ENCODE measurements at regions not wholly inside any gene's neighbourhood (a gene's known extent, or its start where the extent isn't known, plus 50 kb on each side); places are given as distances from the start of the nearest gene placed in this dataset.

DNA sequence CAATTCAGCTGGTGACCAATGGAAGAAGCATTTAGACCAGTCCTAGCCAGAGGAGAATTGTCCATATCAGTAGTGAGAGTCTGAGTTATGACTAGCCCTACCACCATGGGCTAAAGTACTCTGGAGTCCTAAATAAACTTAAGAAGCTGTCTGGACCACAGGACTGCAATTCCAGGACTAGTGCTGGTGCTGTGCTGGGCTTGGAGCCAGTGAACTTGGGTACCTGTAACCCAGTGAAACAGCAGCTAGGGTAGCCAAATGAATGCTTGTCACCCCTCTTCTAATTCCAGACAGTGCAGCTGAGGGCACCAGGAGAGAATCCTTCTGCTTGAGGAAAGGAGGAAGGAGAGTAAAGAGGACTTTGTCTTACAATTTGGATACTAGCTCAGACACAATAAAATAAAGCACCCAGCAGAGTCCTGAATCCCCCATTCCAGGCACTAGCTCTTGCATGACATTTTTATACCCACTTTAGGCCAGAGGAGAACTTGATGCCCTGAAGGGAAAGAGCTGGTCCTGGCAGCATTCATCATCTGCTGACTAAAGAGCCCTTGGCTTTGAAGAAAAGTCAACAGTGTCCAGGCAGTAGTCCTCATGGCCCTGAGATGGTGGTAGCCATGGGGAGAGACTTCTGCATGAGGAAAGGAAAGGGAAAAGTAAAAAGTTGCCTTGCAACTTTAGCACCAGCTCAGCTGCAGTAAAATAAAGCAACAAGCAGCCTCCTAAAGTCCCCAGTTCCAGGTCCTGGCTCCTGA lies 2675.7 kb downstream of the PCDH7 start:
- H3K4me1 ChIP-seq (ENCODE audit: control insufficient read depth in 1 of 2, insufficient read depth in 2 of 2, low read length in 2 of 2) = no peaks in the 10 kb centered on the region

GRCh38 chr4:33400504-33400903 lies 2680.3 kb downstream of the PCDH7 start:
- H3K4me3 ChIP-seq (ENCODE audit: low read depth in 1 of 2, low read length in 2 of 2) = no peak overlapping the region
- no peak overlapping the region for H3K27ac ChIP-seq (ENCODE audit: low read length)
- no peaks in the 10 kb centered on the region for H3K27me3 ChIP-seq (ENCODE audit: low read depth, low read length)
- H3K4me1 ChIP-seq (ENCODE audit: control insufficient read depth in 1 of 2, insufficient read depth in 2 of 2, low read length in 2 of 2) = no peaks in the 10 kb centered on the region
- peaks cover 0 to 7% of the 10 kb centered on the region in 2 donors for H3K9me3 ChIP-seq (ENCODE audit: control insufficient read depth in 1 of 2, low read length in 2 of 2)
- H3K36me3 ChIP-seq (ENCODE audit: control insufficient read depth in 1 of 2, insufficient read depth in 2 of 2, low read length in 2 of 2) = no peaks in the 10 kb centered on the region

More for the DNA sequence above, 2675.7 kb downstream of the PCDH7 start:
- Histone ChIP-seq H3K27ac (ENCODE audit: low read length) (no peak overlapping the region), H3K9me3 (ENCODE audit: control insufficient read depth in 1 of 2, low read length in 2 of 2) (peaks cover 0 to 7% of the 10 kb centered on the region in 2 donors), H3K4me3 (ENCODE audit: low read depth in 1 of 2, low read length in 2 of 2) (no peak overlapping the region), H3K27me3 (ENCODE audit: low read depth, low read length) (no peaks in the 10 kb centered on the region), H3K36me3 (ENCODE audit: control insufficient read depth in 1 of 2, insufficient read depth in 2 of 2, low read length in 2 of 2) (no peaks in the 10 kb centered on the region)

DNA sequence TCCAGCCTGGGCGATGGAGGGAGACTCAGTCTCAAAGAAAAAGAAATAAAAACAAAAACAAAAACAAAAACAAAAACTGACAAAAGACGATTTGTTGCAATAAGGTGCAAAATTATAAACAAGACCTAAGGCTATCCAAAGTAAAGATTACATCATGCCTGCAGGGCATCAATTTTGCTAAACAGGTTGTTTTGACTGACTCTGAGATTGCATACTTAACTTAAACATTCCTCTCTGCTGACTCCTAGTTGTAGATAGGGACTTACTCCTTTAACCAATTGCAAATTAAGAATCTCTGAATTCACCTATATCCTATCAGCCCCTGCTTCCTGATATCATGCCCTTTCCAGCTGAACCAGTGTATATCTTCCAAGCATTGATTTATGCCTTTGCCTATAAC lies 2687.3 kb downstream of the PCDH7 start:
- no peak overlapping the region for H3K4me3 ChIP-seq (ENCODE audit: low read depth in 1 of 2, low read length in 2 of 2)
- H3K4me1 ChIP-seq (ENCODE audit: control insufficient read depth in 1 of 2, insufficient read depth in 2 of 2, low read length in 2 of 2) = no peaks in the 10 kb centered on the region
- no peak overlapping the region for H3K27ac ChIP-seq (ENCODE audit: low read length)
- H3K27me3 ChIP-seq (ENCODE audit: low read depth, low read length) = no peaks in the 10 kb centered on the region
- no peaks in the 10 kb centered on the region for H3K9me3 ChIP-seq (ENCODE audit: control insufficient read depth in 1 of 2, low read length in 2 of 2)
- H3K36me3 ChIP-seq (ENCODE audit: control insufficient read depth in 1 of 2, insufficient read depth in 2 of 2, low read length in 2 of 2) = no peaks in the 10 kb centered on the region

DNA sequence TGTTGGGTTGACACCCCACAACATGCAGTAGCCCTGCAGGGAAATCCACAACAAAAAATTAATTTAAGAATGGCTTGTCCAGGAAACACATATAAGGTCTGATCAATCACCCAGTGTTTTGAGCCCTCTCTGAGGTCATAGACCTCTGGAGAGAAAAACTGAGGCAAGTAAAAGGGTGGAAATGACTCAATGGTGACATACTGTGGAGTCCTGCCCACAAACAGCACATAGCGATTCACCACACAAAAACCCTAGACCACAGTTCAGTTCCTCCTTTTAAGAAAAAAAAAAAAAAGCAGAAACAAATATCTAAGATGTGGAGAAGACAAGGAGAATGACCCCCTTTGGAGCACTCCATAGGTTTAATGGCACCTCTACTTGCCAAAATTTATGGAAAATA lies 2691.0 kb downstream of the PCDH7 start:
- no peak overlapping the region for H3K4me3 ChIP-seq (ENCODE audit: low read depth in 1 of 2, low read length in 2 of 2)
- no peaks in the 10 kb centered on the region for H3K4me1 ChIP-seq (ENCODE audit: control insufficient read depth in 1 of 2, insufficient read depth in 2 of 2, low read length in 2 of 2)
- H3K27ac ChIP-seq (ENCODE audit: low read length) = no peak overlapping the region
- no peaks in the 10 kb centered on the region for H3K9me3 ChIP-seq (ENCODE audit: control insufficient read depth in 1 of 2, low read length in 2 of 2)
- H3K36me3 ChIP-seq (ENCODE audit: control insufficient read depth in 1 of 2, insufficient read depth in 2 of 2, low read length in 2 of 2) = no peaks in the 10 kb centered on the region
- no peaks in the 10 kb centered on the region for H3K27me3 ChIP-seq (ENCODE audit: low read depth, low read length)

- no peak overlapping the region for H3K4me3 ChIP-seq (ENCODE audit: low read depth in 1 of 2, low read length in 2 of 2)
- no peaks in the 10 kb centered on the region for H3K36me3 ChIP-seq (ENCODE audit: control insufficient read depth in 1 of 2, insufficient read depth in 2 of 2, low read length in 2 of 2)
- H3K4me1 ChIP-seq (ENCODE audit: control insufficient read depth in 1 of 2, insufficient read depth in 2 of 2, low read length in 2 of 2) = no peaks in the 10 kb centered on the region
Measured at GRCh38 chr4:33421887-33422286, 2701.7 kb downstream of the PCDH7 start.

GRCh38 chr4:33422656-33423055 lies 2702.5 kb downstream of the PCDH7 start:
- Histone ChIP-seq H3K27me3 (ENCODE audit: low read depth, low read length) (no peaks in the 10 kb centered on the region), H3K4me3 (ENCODE audit: low read depth in 1 of 2, low read length in 2 of 2) (no peak overlapping the region), H3K9me3 (ENCODE audit: control insufficient read depth in 1 of 2, low read length in 2 of 2) (no peaks in the 10 kb centered on the region), H3K4me1 (ENCODE audit: control insufficient read depth in 1 of 2, insufficient read depth in 2 of 2, low read length in 2 of 2) (no peaks in the 10 kb centered on the region), H3K36me3 (ENCODE audit: control insufficient read depth in 1 of 2, insufficient read depth in 2 of 2, low read length in 2 of 2) (no peaks in the 10 kb centered on the region), H3K27ac (ENCODE audit: low read length) (no peak overlapping the region)

More at GRCh38 chr4:33421887-33422286, 2701.7 kb downstream of the PCDH7 start:
- Histone ChIP-seq H3K27me3 (ENCODE audit: low read depth, low read length) (no peaks in the 10 kb centered on the region), H3K9me3 (ENCODE audit: control insufficient read depth in 1 of 2, low read length in 2 of 2) (no peaks in the 10 kb centered on the region), H3K27ac (ENCODE audit: low read length) (no peak overlapping the region)

- no peaks in the 10 kb centered on the region for H3K4me1 ChIP-seq (ENCODE audit: control insufficient read depth in 1 of 2, insufficient read depth in 2 of 2, low read length in 2 of 2)
- H3K9me3 ChIP-seq (ENCODE audit: control insufficient read depth in 1 of 2, low read length in 2 of 2) = no peaks in the 10 kb centered on the region
- no peak overlapping the region for H3K4me3 ChIP-seq (ENCODE audit: low read depth in 1 of 2, low read length in 2 of 2)
- no peaks in the 10 kb centered on the region for H3K27me3 ChIP-seq (ENCODE audit: low read depth, low read length)
- H3K36me3 ChIP-seq (ENCODE audit: control insufficient read depth in 1 of 2, insufficient read depth in 2 of 2, low read length in 2 of 2) = no peaks in the 10 kb centered on the region
- H3K27ac ChIP-seq (ENCODE audit: low read length) = no peak overlapping the region
Measured at GRCh38 chr4:33425936-33426335, 2705.8 kb downstream of the PCDH7 start.

GRCh38 chr4:33427676-33428075 lies 2707.5 kb downstream of the PCDH7 start:
- no peak overlapping the region for H3K27ac ChIP-seq (ENCODE audit: low read length)
- no peaks in the 10 kb centered on the region for H3K27me3 ChIP-seq (ENCODE audit: low read depth, low read length)
- no peaks in the 10 kb centered on the region for H3K9me3 ChIP-seq (ENCODE audit: control insufficient read depth in 1 of 2, low read length in 2 of 2)
- H3K4me1 ChIP-seq (ENCODE audit: control insufficient read depth in 1 of 2, insufficient read depth in 2 of 2, low read length in 2 of 2) = no peaks in the 10 kb centered on the region
- H3K36me3 ChIP-seq (ENCODE audit: control insufficient read depth in 1 of 2, insufficient read depth in 2 of 2, low read length in 2 of 2) = no peaks in the 10 kb centered on the region
- no peak overlapping the region for H3K4me3 ChIP-seq (ENCODE audit: low read depth in 1 of 2, low read length in 2 of 2)

GRCh38 chr4:33429971-33430370 lies 2709.8 kb downstream of the PCDH7 start:
- H3K36me3 ChIP-seq (ENCODE audit: control insufficient read depth in 1 of 2, insufficient read depth in 2 of 2, low read length in 2 of 2) = no peaks in the 10 kb centered on the region
- H3K27me3 ChIP-seq (ENCODE audit: low read depth, low read length) = no peaks in the 10 kb centered on the region
- no peak overlapping the region for H3K27ac ChIP-seq (ENCODE audit: low read length)
- no peak overlapping the region for H3K4me3 ChIP-seq (ENCODE audit: low read depth in 1 of 2, low read length in 2 of 2)
- no peaks in the 10 kb centered on the region for H3K9me3 ChIP-seq (ENCODE audit: control insufficient read depth in 1 of 2, low read length in 2 of 2)
- H3K4me1 ChIP-seq (ENCODE audit: control insufficient read depth in 1 of 2, insufficient read depth in 2 of 2, low read length in 2 of 2) = no peaks in the 10 kb centered on the region

DNA sequence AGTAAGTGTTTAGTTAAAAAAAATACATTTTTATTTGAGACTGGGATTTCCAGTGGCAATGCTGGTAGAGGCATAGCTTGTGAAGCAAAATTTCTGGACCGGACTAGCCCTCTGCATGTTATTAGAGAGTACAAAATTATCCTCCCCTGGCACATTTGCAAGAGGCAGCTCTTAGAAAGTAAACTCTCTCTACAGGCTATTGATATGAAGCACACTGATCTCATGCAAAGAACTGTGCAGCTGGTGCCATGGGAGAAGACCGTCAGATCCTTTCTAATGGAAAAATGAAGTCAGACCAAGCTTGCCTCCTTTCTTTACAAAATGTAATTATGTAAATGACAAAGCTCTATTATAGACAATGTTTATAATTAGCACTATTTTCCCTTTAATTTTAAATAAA lies 2717.2 kb downstream of the PCDH7 start:
- Histone ChIP-seq H3K4me1 (ENCODE audit: control insufficient read depth in 1 of 2, insufficient read depth in 2 of 2, low read length in 2 of 2) (no peaks in the 10 kb centered on the region), H3K36me3 (ENCODE audit: control insufficient read depth in 1 of 2, insufficient read depth in 2 of 2, low read length in 2 of 2) (no peaks in the 10 kb centered on the region), H3K27ac (ENCODE audit: low read length) (no peak overlapping the region), H3K9me3 (ENCODE audit: control insufficient read depth in 1 of 2, low read length in 2 of 2) (no peaks in the 10 kb centered on the region), H3K27me3 (ENCODE audit: low read depth, low read length) (no peaks in the 10 kb centered on the region), H3K4me3 (ENCODE audit: low read depth in 1 of 2, low read length in 2 of 2) (no peak overlapping the region)

GRCh38 chr4:33446953-33447352 lies 2726.8 kb downstream of the PCDH7 start:
- H3K36me3 ChIP-seq (ENCODE audit: control insufficient read depth in 1 of 2, insufficient read depth in 2 of 2, low read length in 2 of 2) = no peaks in the 10 kb centered on the region

DNA sequence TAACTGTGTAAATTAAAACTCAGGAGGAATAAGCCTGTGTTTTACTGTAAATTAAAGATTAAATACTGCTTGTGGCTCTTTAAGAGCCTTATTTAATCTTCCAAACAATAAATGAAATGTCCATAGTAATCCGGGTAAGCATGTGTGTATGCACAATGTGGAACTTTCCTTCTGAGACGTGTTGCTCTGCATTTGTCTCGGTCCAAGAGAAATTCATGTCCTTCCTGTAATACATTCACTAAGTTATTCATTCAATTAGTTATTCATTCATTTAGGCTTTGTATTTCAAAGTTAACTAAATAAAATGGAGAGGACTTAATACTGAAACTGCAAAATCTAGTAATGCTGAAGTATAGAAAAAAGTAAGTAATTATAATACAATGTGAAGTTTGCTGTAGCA lies 2728.8 kb downstream of the PCDH7 start:
- Histone ChIP-seq H3K9me3 (ENCODE audit: control insufficient read depth in 1 of 2, low read length in 2 of 2) (no peaks in the 10 kb centered on the region), H3K27ac (ENCODE audit: low read length) (no peak overlapping the region)

More at GRCh38 chr4:33446953-33447352, 2726.8 kb downstream of the PCDH7 start:
- no peaks in the 10 kb centered on the region for H3K4me1 ChIP-seq (ENCODE audit: control insufficient read depth in 1 of 2, insufficient read depth in 2 of 2, low read length in 2 of 2)
- H3K27me3 ChIP-seq (ENCODE audit: low read depth, low read length) = no peaks in the 10 kb centered on the region
- H3K27ac ChIP-seq (ENCODE audit: low read length) = no peak overlapping the region
- H3K4me3 ChIP-seq (ENCODE audit: low read depth in 1 of 2, low read length in 2 of 2) = no peak overlapping the region
- H3K9me3 ChIP-seq (ENCODE audit: control insufficient read depth in 1 of 2, low read length in 2 of 2) = no peaks in the 10 kb centered on the region

More for the DNA sequence above, 2728.8 kb downstream of the PCDH7 start:
- Histone ChIP-seq H3K4me3 (ENCODE audit: low read depth in 1 of 2, low read length in 2 of 2) (no peak overlapping the region), H3K36me3 (ENCODE audit: control insufficient read depth in 1 of 2, insufficient read depth in 2 of 2, low read length in 2 of 2) (no peaks in the 10 kb centered on the region), H3K27me3 (ENCODE audit: low read depth, low read length) (no peaks in the 10 kb centered on the region), H3K4me1 (ENCODE audit: control insufficient read depth in 1 of 2, insufficient read depth in 2 of 2, low read length in 2 of 2) (no peaks in the 10 kb centered on the region)
